Adrenal gland (tissue), 5 donors: ENCODE measurements at regions not wholly inside any gene's neighbourhood (a gene's known extent, or its start where the extent isn't known, plus 50 kb on each side); places are given as distances from the start of the nearest gene placed in this dataset.

ENCODE experiments used
- CTCF ChIP-seq, 6 experiments: fragments of 450-650 bp in 4 of 6; fragments of 200-600 bp in 2 of 6; sonication (generic) in 1 of 6; IDR thresholded peaks; 1 replicate in 5 of 6; 2 replicates in 1 of 6; pipeline versions ENCODE4 v1.5.1 to v1.8.0; 2016 to 2021; ENCODE audit warnings: antibody characterized with exemption in 6 of 6, mild to moderate bottlenecking in 2 of 6, moderate library complexity in 1 of 6
- POLR2A ChIP-seq, 2 donors: fragments of 450-650 bp; IDR thresholded peaks; one replicate each; pipeline ENCODE4 v1.6.1; 2017; ENCODE audit warnings: antibody characterized with exemption in 2 of 2, mild to moderate bottlenecking in 2 of 2, moderate library complexity in 1 of 2
- donor health status: DM: no; HTN: no; CAD: no.

GRCh38 chr10:36688717-36689116 is 436.7 kb upstream of the ANKRD30A start:
- TF ChIP-seq CTCF (IDR thresholded peaks at IDR 0.05) (no peak), POLR2A (IDR thresholded peaks at IDR 0.05) (no peak)
